ENCODE measurements at regions not wholly inside any gene's neighbourhood (a gene's known extent, or its start where the extent isn't known, plus 50 kb on each side); places are given as distances from the start of the nearest gene placed in this dataset.

GRCh38 chr5:99900302-99900852, 634.8 kb upstream of the FAM174A start:
- TF ChIP-seq CTCF (conservative IDR thresholded peaks at IDR 0.05; ENCODE audit: low read length), result no peak
- TF ChIP-seq EZH2phosphoT487 (IDR thresholded peaks at IDR 0.05; ENCODE audit: borderline replicate concordance, low read depth, low read length), result no peak
